ENCODE measurements at regions not wholly inside any gene's neighbourhood (a gene's known extent, or its start where the extent isn't known, plus 50 kb on each side); places are given as distances from the start of the nearest gene placed in this dataset.

DNA sequence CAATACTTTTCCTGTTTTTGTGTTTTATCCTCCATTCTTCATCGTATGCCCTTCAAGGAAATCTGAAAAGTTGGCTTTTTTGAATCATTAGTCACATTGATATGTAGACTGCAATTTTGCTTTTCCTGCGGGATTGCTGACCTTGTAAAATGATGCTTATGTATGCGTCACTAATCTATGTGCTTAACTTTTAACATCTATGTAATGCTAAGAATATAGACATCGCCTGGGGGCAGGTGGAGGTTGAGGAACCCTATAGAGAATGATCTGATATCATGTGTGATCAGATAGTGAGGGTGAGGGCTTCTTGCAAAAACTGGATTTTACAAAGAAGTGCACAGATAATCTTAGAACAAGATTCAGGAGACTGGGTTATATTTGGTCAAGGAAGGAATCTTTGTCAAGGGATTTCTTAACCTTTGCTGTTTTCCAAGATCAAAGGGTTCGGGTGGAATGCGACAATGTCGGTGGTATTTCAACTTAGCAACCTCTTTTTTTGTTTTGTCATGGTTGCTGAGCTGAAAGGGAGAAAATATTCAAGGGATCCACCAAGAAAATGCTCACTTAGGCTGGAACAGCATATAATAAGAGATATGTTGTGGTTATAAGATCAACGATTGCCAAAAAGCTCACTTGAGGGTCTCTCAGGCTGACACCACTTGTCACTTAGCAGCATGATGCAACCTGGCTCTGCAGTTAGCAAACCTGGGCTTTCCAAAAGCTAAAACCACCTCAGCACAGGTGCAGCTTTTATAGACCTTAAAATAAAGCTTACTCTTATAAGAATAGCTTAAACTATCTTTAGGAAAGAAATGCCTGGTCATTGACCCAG, 70.6 kb upstream of the PUDP start:
- no peak for DNase-seq

DNA sequence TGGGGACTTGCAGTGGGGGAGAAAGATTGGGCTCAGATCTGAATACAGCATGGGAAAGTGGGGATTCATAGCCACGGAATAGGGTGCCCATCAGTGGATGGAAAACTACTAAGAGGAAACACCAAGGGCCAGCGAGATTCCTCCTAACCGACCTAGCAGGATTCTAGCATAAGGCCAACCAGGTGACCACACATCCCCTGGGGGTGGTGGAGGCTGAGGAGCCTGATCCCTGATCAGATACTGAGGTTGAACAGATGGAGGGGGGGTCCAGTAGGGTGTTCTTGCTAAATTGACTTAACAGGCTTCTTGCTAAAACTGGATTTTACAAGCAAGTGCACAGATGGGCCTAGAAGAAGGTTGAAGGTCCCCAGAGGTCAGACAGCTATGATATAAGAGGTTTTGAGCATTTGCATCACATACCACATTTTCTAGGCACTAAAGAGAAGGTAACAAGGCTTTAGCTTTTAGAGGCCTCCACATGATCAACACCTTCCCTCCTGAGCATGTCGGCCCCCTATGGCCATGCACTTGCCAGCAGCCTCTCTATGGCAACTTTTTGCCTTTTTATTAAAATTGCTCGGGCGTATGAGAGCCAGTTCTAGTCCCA, 69.1 kb upstream of the PUDP start:
- no peak for DNase-seq

DNA sequence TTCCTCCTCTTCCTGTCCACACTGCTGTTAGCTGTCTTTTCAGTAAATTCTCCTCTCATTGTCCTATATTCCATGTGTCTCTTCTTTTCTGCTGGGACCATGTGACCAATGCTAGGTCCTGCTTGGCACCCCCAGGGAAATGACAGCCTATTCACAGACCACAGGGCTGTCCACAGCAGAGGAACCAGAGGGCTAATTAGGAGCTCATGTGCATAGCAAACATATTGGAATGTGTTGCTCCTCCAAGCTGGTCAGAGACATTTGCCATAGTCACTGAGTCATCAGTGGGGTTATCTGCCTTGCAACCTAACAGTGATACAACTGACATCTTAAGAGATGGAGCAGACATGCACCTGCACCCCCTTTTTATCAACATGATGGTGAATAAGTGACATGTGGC, 67.9 kb upstream of the PUDP start:
- DNase-seq, result no peak

DNA sequence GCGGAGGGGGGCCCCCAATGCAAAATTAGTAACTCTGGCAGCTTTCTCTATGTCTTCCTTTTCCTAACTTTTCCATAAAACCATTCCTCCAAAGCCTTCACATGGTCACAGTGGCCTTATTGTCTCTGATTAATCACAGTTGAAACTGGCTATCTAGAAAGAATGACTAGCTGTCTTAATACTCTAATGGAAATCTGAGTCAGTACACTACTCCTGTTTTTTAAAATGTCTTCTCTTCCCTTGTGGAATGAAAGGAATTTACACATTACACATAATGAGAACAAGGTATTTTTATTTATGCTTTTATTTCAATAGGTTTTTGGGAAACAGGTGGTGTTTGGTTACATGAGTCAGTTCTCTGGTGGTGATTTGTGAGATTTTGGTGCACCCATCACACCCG, 66.3 kb upstream of the PUDP start:
- DNase-seq, result no peak

DNA sequence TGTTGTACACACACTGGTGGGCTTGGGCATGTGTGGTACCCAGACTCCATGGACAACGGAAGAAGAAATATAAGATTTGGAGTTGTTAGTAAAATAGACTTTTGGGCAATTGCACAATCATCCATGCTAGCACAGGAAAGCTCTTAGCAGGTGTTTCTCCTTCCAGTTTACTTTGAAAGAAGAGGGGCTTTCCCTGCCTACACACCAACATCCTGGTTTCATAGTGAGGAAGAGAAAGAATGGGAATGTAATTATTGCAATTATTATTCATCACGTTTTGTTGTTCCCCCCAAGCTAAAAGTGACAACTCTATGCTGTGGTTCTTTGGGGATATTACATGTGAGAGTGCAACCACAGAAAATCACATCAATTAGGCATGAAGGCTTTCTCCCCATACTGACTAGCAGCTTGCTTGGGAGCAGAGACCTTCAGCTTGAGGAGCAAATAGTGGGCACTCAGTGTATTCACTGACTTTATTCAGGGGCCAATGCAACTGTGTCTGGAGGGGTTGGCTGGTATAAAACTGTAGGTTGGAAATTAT, 57.2 kb upstream of the PUDP start:
- no peak for DNase-seq

DNA sequence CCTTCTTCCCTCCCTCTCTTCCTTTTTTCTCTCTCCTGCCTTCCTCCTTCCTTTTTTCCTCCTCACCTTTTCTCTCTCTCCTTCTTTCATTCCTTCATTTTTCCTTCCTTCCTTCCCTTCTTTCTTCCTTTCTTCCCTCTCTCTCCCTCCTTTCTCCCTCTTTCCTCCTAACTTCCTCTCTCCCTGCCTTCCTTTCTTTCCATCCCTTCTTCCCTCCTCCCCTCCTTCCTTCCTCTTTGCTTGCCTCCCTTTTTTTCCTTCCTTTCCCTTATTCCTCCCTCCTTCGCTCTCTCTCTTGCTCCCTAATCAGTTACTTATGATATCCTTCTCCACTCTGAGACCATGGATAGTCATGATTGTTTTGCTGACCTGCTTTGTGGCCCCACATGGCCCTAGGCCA, 56.7 kb upstream of the PUDP start:
- DNase-seq, result no peak

DNA sequence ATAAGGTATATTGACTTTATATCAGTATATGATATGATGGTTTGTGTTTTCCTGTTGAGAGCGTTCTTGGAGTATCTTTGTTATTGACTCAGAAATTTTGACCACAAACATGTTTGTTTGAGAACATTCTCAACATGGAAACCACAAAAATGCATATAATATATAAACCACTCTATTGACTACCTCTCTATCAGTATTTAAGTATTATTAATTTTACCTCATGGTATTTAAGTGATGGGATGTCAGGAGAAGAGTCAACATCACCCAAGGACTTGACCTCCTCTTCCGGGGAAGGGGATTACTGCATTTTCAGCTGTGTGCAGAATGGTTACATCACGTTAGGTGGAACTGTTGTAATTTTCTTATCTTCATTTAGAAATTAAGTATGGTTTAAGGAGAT, 54.3 kb upstream of the PUDP start:
- DNase-seq, result no peak

DNA sequence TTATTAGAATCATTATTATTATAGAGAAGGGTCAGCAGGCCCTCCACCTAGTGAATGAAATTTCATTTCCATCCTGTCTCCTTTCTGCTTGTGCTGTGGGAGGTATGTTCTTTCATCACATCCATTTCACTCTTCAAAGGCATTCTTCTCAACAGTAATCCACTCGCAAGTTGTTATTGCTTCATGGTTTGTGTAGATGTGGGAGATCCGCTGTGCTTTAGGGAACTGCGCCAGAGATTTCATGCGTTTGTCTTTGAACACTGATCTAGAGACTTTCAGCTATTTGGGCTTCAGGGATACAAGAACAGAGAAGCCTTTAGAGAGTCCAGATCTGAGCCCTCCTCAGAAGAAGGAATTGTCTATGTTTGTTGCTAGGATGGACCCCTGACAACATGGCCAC, 53.5 kb upstream of the PUDP start:
- DNase-seq, result no peak

DNA sequence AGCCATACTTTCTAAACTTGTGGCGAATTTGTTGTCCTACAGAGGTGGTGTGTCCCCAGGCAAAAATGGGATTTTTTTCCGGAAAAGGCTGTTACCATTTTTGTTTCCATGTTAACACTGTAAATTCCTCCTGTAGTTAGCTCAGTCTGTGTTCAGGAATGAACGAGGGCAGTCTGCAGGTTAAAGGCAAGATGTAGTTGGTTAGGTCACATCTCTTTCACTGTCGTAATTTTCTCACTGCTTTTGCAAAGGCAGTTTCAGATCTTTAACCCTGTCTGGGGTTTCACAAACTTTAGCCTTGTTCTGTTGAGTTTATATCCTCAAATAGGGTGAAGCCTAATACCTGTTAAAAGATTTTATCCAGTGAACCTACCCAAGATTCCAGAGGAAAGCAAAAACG, 50.5 kb upstream of the PUDP start:
- DNase-seq, result no peak

All from suppressor macrophage (primary cell).